Esophagus muscularis mucosa (tissue), 4 donors: ENCODE measurements at regions not wholly inside any gene's neighbourhood (a gene's known extent, or its start where the extent isn't known, plus 50 kb on each side); places are given as distances from the start of the nearest gene placed in this dataset.

Experiments
- DNase-seq: peaks from one replicate; pipeline ENCODE4 v3.0.0-alpha.2; 2017; ENCODE audit errors: extremely low spot score
- H3K27ac ChIP-seq, 4 donors: fragments of 200-600 bp; sonication (generic); replicated peaks in 1 of 4; 1 replicate in 3 of 4; 2 replicates in 1 of 4; pipeline ENCODE4 v1.5.1; 2016 to 2019; ENCODE audit warnings: mild to moderate bottlenecking in 1 of 4
- H3K27me3 ChIP-seq, 4 donors: fragments of 200-600 bp; sonication (generic); one replicate each; pipeline versions ENCODE4 v1.5.1 to v1.6.0; 2016 to 2019
- H3K36me3 ChIP-seq, 4 donors: fragments of 200-600 bp; sonication (generic); one replicate each; pipeline ENCODE4 v1.5.1; 2016 to 2019
- H3K4me1 ChIP-seq, 4 donors: fragments of 200-600 bp; sonication (generic); one replicate each; pipeline ENCODE4 v1.5.1; 2016 to 2019
- H3K4me3 ChIP-seq, 4 donors: fragments of 200-600 bp; sonication (generic); 1 replicate in 2 of 4; 2 replicates in 2 of 4; pipeline ENCODE4 v1.5.1; 2016 to 2019; ENCODE audit warnings: mild to moderate bottlenecking in 4 of 4, moderate library complexity in 1 of 4
- H3K9me3 ChIP-seq, 4 donors: fragments of 200-600 bp; sonication (generic); 1 replicate in 3 of 4; 2 replicates in 1 of 4; pipeline ENCODE4 v1.5.1; 2016 to 2019
- EP300 ChIP-seq: sonication (generic); formaldehyde crosslinking; IDR thresholded peaks from one replicate; pipeline ENCODE4 v1.6.1; 2017; ENCODE audit warnings: antibody characterized with exemption
- POLR2A ChIP-seq: fragments of 450-650 bp; IDR thresholded peaks from one replicate; pipeline ENCODE4 v1.6.1; 2017; ENCODE audit warnings: antibody characterized with exemption, moderate library complexity, mild to moderate bottlenecking, low read depth
- POLR2AphosphoS5 ChIP-seq, 2 donors: sonication (generic); formaldehyde crosslinking; IDR thresholded peaks; one replicate each; pipeline ENCODE4 v1.6.1; 2017; ENCODE audit warnings: antibody characterized with exemption in 2 of 2
- WGBS: methylation state at CpG from one replicate; pipeline ENCODE4 v1.1.5; 2018; 5-methylcytosine and 5-hydroxymethylcytosine counted together
- intact Hi-C: fragments of 100-400 bp; cut with DNase I; formaldehyde crosslinking; loops from one replicate; pipeline ENCODE4 v1.15.1; 2023
- TF ChIP-seq, protein P1 (sequence below), 3 experiments: fragments of 200-600 bp in 2 of 3; fragments of 450-650 bp in 1 of 3; sonication (generic) in 2 of 3; IDR thresholded peaks; one replicate each; pipeline ENCODE4 v1.5.1; 2017 to 2019; ENCODE audit warnings: antibody characterized with exemption in 3 of 3, mild to moderate bottlenecking in 2 of 3, moderate library complexity in 1 of 3

- peaks cover 0 to 34% (median 13%) of the 10 kb centered on the region in 4 donors for H3K9me3 ChIP-seq
- peaks cover 0 to 84% (median 0%) of the 10 kb centered on the region in 4 donors for H3K27me3 ChIP-seq
- H3K36me3 ChIP-seq: no peaks in the 10 kb centered on the region
- no peak overlapping the region for H3K4me3 ChIP-seq
- TF ChIP-seq POLR2AphosphoS5 (IDR thresholded peaks at IDR 0.05) (no peak), POLR2A (no peak), EP300 (no peak)
- TF ChIP-seq, protein P1, sequence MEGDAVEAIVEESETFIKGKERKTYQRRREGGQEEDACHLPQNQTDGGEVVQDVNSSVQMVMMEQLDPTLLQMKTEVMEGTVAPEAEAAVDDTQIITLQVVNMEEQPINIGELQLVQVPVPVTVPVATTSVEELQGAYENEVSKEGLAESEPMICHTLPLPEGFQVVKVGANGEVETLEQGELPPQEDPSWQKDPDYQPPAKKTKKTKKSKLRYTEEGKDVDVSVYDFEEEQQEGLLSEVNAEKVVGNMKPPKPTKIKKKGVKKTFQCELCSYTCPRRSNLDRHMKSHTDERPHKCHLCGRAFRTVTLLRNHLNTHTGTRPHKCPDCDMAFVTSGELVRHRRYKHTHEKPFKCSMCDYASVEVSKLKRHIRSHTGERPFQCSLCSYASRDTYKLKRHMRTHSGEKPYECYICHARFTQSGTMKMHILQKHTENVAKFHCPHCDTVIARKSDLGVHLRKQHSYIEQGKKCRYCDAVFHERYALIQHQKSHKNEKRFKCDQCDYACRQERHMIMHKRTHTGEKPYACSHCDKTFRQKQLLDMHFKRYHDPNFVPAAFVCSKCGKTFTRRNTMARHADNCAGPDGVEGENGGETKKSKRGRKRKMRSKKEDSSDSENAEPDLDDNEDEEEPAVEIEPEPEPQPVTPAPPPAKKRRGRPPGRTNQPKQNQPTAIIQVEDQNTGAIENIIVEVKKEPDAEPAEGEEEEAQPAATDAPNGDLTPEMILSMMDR (IDR thresholded peaks at IDR 0.05): no peak
- intact Hi-C loops: loop anchor here (10.0 kb wide), 1 partner anchor 55 kb away; no protein-coding TSS in a partner anchor
- H3K4me1 ChIP-seq: no peaks in the 10 kb centered on the region
- peak; percentile 72 for DNase-seq
- WGBS: 79% methylated on average over 5 of the region's 5 CpGs
- no peak overlapping the region for H3K27ac ChIP-seq
These were observed 498.0 kb downstream of the BRD1 start for GRCh38 chr22:49329636-49330035.

DNA sequence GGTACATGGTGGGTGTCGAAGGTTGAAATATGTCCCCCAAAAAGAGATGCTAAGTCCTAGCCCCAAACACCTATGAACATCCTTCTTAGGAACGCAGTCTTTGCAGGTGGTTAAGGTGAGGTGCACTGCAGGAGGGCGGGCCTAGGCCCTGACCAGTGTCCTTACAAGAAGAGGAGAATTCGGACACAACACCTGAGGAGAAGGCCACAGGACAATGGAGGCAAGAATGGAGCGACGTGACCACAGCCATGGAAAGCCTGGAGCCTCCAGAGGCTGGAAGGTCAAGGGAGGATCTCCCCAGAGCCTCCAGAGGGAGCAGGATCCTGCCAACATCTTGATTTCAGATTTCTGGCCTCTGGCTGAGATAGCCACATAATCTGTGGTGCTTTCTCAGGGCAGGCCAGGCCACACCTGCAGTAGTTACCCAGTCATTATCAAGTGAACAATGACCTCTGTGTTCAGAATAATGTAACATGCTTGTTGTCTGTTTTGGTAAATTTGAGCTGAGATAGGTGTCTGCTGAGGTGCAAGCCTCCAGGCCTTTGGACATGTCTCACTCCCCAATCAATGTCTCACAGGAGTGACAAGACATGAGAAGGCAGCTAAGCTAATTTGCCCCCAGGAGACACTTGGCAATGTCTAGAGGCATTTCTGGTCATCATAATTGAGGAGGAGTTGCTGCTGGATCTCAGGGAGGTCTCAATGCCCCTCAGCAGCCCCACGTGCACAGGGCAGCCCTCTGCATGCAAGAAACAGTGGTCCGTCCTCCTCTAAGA is 498.9 kb downstream of the BRD1 start:
- H3K4me3 ChIP-seq: no peak overlapping the region
- no peaks in the 10 kb centered on the region for H3K4me1 ChIP-seq
- peaks cover 0 to 85% (median 0%) of the 10 kb centered on the region in 4 donors for H3K27me3 ChIP-seq
- intact Hi-C loops: loop anchor here (10.0 kb wide), 1 partner anchor 56 kb away; no protein-coding TSS in a partner anchor
- TF ChIP-seq, protein P1 (IDR thresholded peaks at IDR 0.05): no peak
- TF ChIP-seq POLR2AphosphoS5 (IDR thresholded peaks at IDR 0.05) (no peak), POLR2A (no peak), EP300 (no peak)
- peaks cover 0 to 34% (median 13%) of the 10 kb centered on the region in 4 donors for H3K9me3 ChIP-seq
- H3K27ac ChIP-seq: no peak overlapping the region
- 81% methylated on average over 6 of the region's 8 CpGs for WGBS
- peak; percentile 57 for DNase-seq
- H3K36me3 ChIP-seq: no peaks in the 10 kb centered on the region

- peak; percentile 77 for DNase-seq
- Histone ChIP-seq H3K27me3 (peaks cover 0 to 85% (median 0%) of the 10 kb centered on the region in 4 donors), H3K4me1 (no peaks in the 10 kb centered on the region), H3K27ac (no peak overlapping the region), H3K4me3 (no peak overlapping the region), H3K9me3 (peaks cover 0 to 34% (median 13%) of the 10 kb centered on the region in 4 donors), H3K36me3 (no peaks in the 10 kb centered on the region)
- 81% methylated on average over 4 of the region's 6 CpGs for WGBS
- intact Hi-C loops: loop anchor here (10.0 kb wide), 1 partner anchor 57 kb away; no protein-coding TSS in a partner anchor
- TF ChIP-seq POLR2AphosphoS5 (IDR thresholded peaks at IDR 0.05): no peak
These were observed 499.6 kb downstream of the BRD1 start for GRCh38 chr22:49328118-49328475.

- intact Hi-C loops: loop anchor here (10.0 kb wide), 1 partner anchor 57 kb away; no protein-coding TSS in a partner anchor
- Histone ChIP-seq H3K4me3 (no peak overlapping the region), H3K36me3 (no peaks in the 10 kb centered on the region), H3K27ac (no peak overlapping the region), H3K27me3 (peaks cover 0 to 86% (median 0%) of the 10 kb centered on the region in 4 donors), H3K4me1 (no peaks in the 10 kb centered on the region), H3K9me3 (peaks cover 0 to 34% (median 13%) of the 10 kb centered on the region in 4 donors)
- 91% methylated on average over 9 of the region's 9 CpGs for WGBS
- TF ChIP-seq POLR2AphosphoS5 (IDR thresholded peaks at IDR 0.05) (no peak), POLR2A (no peak)
- DNase-seq: peak; percentile 50
These were observed 500.1 kb downstream of the BRD1 start for GRCh38 chr22:49327411-49328117.

DNA sequence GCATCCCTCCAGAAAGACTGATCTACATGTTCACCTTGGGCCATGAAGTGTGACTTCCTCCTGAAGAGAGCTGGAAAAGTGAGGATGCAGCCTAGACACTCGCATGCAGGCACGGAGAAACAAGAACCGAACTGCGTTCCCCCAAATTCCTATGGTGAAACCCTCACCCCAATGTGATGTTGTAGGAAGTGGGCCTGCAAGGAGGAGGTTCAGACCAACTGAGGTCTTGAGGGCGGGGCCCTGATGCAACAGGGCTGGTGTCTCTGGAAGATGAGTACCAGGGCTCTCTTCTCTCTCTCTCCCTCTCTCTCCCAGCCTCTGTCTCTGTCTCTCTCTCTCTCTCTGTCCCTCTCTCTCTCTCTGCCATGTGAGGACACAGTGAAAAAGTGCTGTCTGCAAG is 501.1 kb downstream of the BRD1 start:
- intact Hi-C loops: loop anchor here (10.0 kb wide), 1 partner anchor 58 kb away; no protein-coding TSS in a partner anchor
- no peak for DNase-seq
- Histone ChIP-seq H3K4me1 (no peaks in the 10 kb centered on the region), H3K9me3 (peaks cover 0 to 29% (median 13%) of the 10 kb centered on the region in 4 donors), H3K27me3 (peaks cover 0 to 86% (median 0%) of the 10 kb centered on the region in 4 donors), H3K36me3 (no peaks in the 10 kb centered on the region), H3K4me3 (no peak overlapping the region), H3K27ac (no peak overlapping the region)
- TF ChIP-seq EP300 (no peak), POLR2A (no peak), POLR2AphosphoS5 (IDR thresholded peaks at IDR 0.05) (no peak)
- TF ChIP-seq, protein P1 (IDR thresholded peaks at IDR 0.05): no peak
- WGBS: 83% methylated on average over 5 of the region's 5 CpGs
